Astrocyte of the cerebellum (primary cell): ENCODE measurements at regions not wholly inside any gene's neighbourhood (a gene's known extent, or its start where the extent isn't known, plus 50 kb on each side); places are given as distances from the start of the nearest gene placed in this dataset.

ENCODE experiments used
- DNase-seq: peaks from one replicate; pipeline ENCODE4 v3.0.0-alpha.2; 2011; ENCODE audit warnings: low read depth
- H3K4me3 ChIP-seq: 2 replicates; pipeline ENCODE4 v1.5.1; 2011; ENCODE audit warnings: mild to moderate bottlenecking, low read depth, low read length, moderate library complexity
- CTCF ChIP-seq: IDR thresholded peaks from 2 replicates; pipeline ENCODE4 v1.5.1; 2012; ENCODE audit warnings: low read length, low read depth, moderate library complexity, mild to moderate bottlenecking; ENCODE audit errors: missing control alignments
- in situ Hi-C: cut with HindIII; loops from 2 replicates; pipeline ENCODE4 v1.10.0; 2017; ENCODE audit warnings: low sequenced_read_pairs

- DNase-seq = no peak
- no peak overlapping the region for H3K4me3 ChIP-seq
- TF ChIP-seq CTCF = no peak
- in situ Hi-C loops = no loop called here
Observed at GRCh38 chr5:17352223-17352622, 134.8 kb downstream of the BASP1 start.

GRCh38 chr5:17354265-17354664 lies 136.8 kb downstream of the BASP1 start:
- in situ Hi-C loops = no loop called here

GRCh38 chr5:17355586-17356346 lies 138.3 kb downstream of the BASP1 start:
- in situ Hi-C loops = no loop called here
- DNase-seq = no peak
- no peak overlapping the region for H3K4me3 ChIP-seq
- no peak for TF ChIP-seq CTCF

More at GRCh38 chr5:17354265-17354664, 136.8 kb downstream of the BASP1 start:
- DNase-seq = no peak
- H3K4me3 ChIP-seq = no peak overlapping the region
- no peak for TF ChIP-seq CTCF

GRCh38 chr5:17356551-17356950 lies 139.1 kb downstream of the BASP1 start:
- no peak for TF ChIP-seq CTCF
- DNase-seq = no peak
- H3K4me3 ChIP-seq = no peak overlapping the region
- in situ Hi-C loops = no loop called here

- TF ChIP-seq CTCF = no peak
- DNase-seq = no peak
- no peak overlapping the region for H3K4me3 ChIP-seq
- in situ Hi-C loops = no loop called here
Observed at GRCh38 chr5:17357504-17357903, 140.1 kb downstream of the BASP1 start.

- H3K4me3 ChIP-seq = no peak overlapping the region
- in situ Hi-C loops = no loop called here
- DNase-seq = no peak
- TF ChIP-seq CTCF = no peak
Observed at GRCh38 chr5:17358031-17358430, 140.0 kb upstream of the TAF11L2 start.
